Endothelial cell of hepatic sinusoid (primary cell): ENCODE measurements at regions not wholly inside any gene's neighbourhood (a gene's known extent, or its start where the extent isn't known, plus 50 kb on each side); places are given as distances from the start of the nearest gene placed in this dataset.

Experiments used
- in situ Hi-C: cut with HindIII; loops from 2 replicates; pipeline ENCODE4 v1.10.0; 2017; ENCODE audit warnings: low sequenced_read_pairs

GRCh38 chr20:19889011-19889953 is 127.9 kb upstream of the NAA20 start:
- in situ Hi-C loops = loop anchor here (5.0 to 25.0 kb wide), 2 partner anchors 72 to 98 kb away; no protein-coding TSS in a partner anchor

GRCh38 chr20:19890445-19891051 is 126.6 kb upstream of the NAA20 start:
- in situ Hi-C loops = loop anchor here (25.0 kb wide), 1 partner anchor 97 kb away; no protein-coding TSS in a partner anchor

GRCh38 chr20:19893356-19893755 is 123.8 kb upstream of the NAA20 start:
- in situ Hi-C loops = loop anchor here (25.0 kb wide), 1 partner anchor 94 kb away; no protein-coding TSS in a partner anchor

- in situ Hi-C loops = loop anchor here (25.0 kb wide), 1 partner anchor 92 kb away; no protein-coding TSS in a partner anchor
Measured at GRCh38 chr20:19895761-19896160, 121.4 kb upstream of the NAA20 start.

- in situ Hi-C loops = loop anchor here (25.0 kb wide), 1 partner anchor 89 kb away; no protein-coding TSS in a partner anchor
Measured at GRCh38 chr20:19897891-19898290, 119.3 kb upstream of the NAA20 start.

- in situ Hi-C loops = no loop called here
Measured at GRCh38 chr20:19901226-19901625, 115.9 kb upstream of the NAA20 start.

- in situ Hi-C loops = no loop called here
Measured at GRCh38 chr20:19903168-19903811, 113.9 kb upstream of the NAA20 start.

GRCh38 chr20:19907326-19908056 is 109.7 kb upstream of the NAA20 start:
- in situ Hi-C loops = no loop called here

GRCh38 chr20:19908576-19908975 is 108.6 kb upstream of the NAA20 start:
- in situ Hi-C loops = no loop called here

GRCh38 chr20:19909725-19910124 is 107.4 kb upstream of the NAA20 start:
- in situ Hi-C loops = no loop called here

- in situ Hi-C loops = no loop called here
Measured at GRCh38 chr20:19911810-19912382, 105.3 kb upstream of the NAA20 start.

- in situ Hi-C loops = no loop called here
Measured at GRCh38 chr20:19913349-19913748, 103.8 kb upstream of the NAA20 start.

GRCh38 chr20:19913927-19914614 is 103.1 kb upstream of the NAA20 start:
- in situ Hi-C loops = no loop called here

- in situ Hi-C loops = no loop called here
Measured at GRCh38 chr20:19915111-19915798, 101.9 kb upstream of the NAA20 start.

- in situ Hi-C loops = no loop called here
Measured at GRCh38 chr20:19916531-19917485, 100.4 kb upstream of the NAA20 start.

- in situ Hi-C loops = no loop called here
Measured at GRCh38 chr20:19918965-19919329, 98.2 kb upstream of the NAA20 start.

- in situ Hi-C loops = no loop called here
Measured at GRCh38 chr20:19920381-19921138, 96.6 kb upstream of the NAA20 start.
